ENCODE measurements at regions not wholly inside any gene's neighbourhood (a gene's known extent, or its start where the extent isn't known, plus 50 kb on each side); places are given as distances from the start of the nearest gene placed in this dataset.

DNA sequence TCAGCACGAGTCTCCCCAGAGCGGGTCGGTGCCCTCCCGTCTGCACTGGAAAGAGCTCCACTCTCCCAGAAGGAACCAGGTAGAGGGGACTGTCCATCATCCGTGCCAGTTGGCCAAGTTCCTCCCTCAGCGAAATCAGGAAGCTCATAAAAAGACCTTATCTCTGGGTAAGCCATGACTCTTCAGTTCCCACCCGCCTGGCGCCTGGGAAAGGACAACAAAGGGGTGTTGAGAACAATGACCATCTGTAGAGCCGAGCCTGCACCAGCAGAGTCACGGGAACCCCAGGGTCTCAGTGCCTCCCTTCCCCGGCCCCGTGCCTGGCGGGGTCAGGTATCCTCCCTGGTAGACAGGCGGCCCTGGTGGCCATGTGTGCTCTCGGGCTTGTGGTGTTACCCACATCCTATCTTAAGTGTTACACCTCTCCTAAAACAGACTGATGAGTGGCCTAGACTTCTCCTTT is 190.7 kb downstream of the AXIN2 start:
- TF ChIP-seq CTCF (IDR thresholded peaks at IDR 0.05), result no peak
- TF ChIP-seq POLR2A (IDR thresholded peaks at IDR 0.05), result no peak
